Left lung (tissue), 4 donors: ENCODE measurements at regions not wholly inside any gene's neighbourhood (a gene's known extent, or its start where the extent isn't known, plus 50 kb on each side); places are given as distances from the start of the nearest gene placed in this dataset.

Source experiments
- ATAC-seq: fragments of 200-7000 bp; cut with Tn5 transposase; one replicate; pipeline ENCODE4 v1.9.1; 2020; ENCODE audit warnings: moderate library complexity
- DNase-seq, 4 donors: peaks; one replicate each; pipeline ENCODE4 v3.0.0-alpha.2; 2013 to 2020
- H3K27ac ChIP-seq, 2 donors: fragments of 200-600 bp; sonication (generic) in 1 of 2; one replicate each; pipeline versions ENCODE4 v1.5.0 to v1.8.0; 2020 to 2021
- H3K27me3 ChIP-seq, 2 donors: fragments of 200-600 bp; sonication (generic) in 1 of 2; one replicate each; pipeline versions ENCODE4 v1.5.0 to v1.8.0; 2020 to 2021
- H3K36me3 ChIP-seq, 2 donors: fragments of 200-600 bp; sonication (generic) in 1 of 2; one replicate each; pipeline versions ENCODE4 v1.5.0 to v1.8.0; 2020 to 2021
- H3K4me1 ChIP-seq, 2 donors: fragments of 200-600 bp; one replicate each; pipeline ENCODE4 v1.8.0; 2021
- H3K4me3 ChIP-seq, 2 donors: fragments of 200-600 bp; sonication (generic) in 1 of 2; one replicate each; pipeline versions ENCODE4 v1.5.0 to v1.8.0; 2020 to 2021; ENCODE audit warnings: mild to moderate bottlenecking in 1 of 2
- H3K9me3 ChIP-seq, 2 donors: fragments of 200-600 bp; sonication (generic) in 1 of 2; one replicate each; pipeline versions ENCODE4 v1.5.0 to v1.8.0; 2020 to 2021
- intact Hi-C, 2 donors: fragments of 100-400 bp; cut with DNase I; formaldehyde crosslinking; loops; one replicate each; pipeline versions ENCODE4 v1.11.2 to v1.14.2; 2022
- TF ChIP-seq, protein P1 (sequence below), 2 donors: fragments of 200-600 bp; sonication (generic) in 1 of 2; IDR thresholded peaks; one replicate each; pipeline versions ENCODE4 v1.5.0 to v1.8.0; 2021; ENCODE audit warnings: antibody characterized with exemption in 2 of 2
- donor health status: DM: no; HTN: yes; CAD: no.
- donor health status: DM: no; HTN: no; CAD: no.

DNA sequence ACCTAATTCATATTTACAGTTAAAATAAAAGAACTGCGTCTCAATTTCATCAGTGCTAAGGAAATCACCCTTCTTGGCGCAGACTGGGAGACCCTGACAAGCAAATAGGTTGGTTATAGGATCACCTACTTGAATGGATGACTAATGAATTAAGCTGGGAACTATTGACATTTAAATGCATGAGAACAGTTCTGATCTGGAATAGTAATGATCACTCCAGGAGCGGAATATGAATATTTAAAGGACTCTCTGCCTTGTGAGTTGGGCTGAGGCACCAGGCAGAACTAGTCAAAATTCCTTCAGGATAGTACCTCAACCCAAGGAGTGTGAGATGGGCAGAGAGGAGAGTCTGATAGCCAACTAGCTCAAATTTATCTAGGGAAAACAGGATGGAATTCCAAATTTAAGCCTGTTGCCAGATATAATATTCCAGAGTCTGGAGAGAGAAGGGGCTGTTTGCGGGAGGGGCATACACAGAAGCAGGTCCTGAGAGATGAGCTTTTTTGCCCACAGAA, 364.4 kb downstream of the CSNK1G3 start:
- Histone ChIP-seq H3K9me3 (no peaks in the 10 kb centered on the region), H3K4me1 (peaks cover 7 to 14% of the 10 kb centered on the region in 2 donors), H3K27ac (no peak overlapping the region), H3K36me3 (no peaks in the 10 kb centered on the region), H3K4me3 (no peak overlapping the region), H3K27me3 (no peaks in the 10 kb centered on the region)
- DNase-seq (no peak), ATAC-seq (no peak)
- intact Hi-C loops = no loop called here
- TF ChIP-seq, protein P1, sequence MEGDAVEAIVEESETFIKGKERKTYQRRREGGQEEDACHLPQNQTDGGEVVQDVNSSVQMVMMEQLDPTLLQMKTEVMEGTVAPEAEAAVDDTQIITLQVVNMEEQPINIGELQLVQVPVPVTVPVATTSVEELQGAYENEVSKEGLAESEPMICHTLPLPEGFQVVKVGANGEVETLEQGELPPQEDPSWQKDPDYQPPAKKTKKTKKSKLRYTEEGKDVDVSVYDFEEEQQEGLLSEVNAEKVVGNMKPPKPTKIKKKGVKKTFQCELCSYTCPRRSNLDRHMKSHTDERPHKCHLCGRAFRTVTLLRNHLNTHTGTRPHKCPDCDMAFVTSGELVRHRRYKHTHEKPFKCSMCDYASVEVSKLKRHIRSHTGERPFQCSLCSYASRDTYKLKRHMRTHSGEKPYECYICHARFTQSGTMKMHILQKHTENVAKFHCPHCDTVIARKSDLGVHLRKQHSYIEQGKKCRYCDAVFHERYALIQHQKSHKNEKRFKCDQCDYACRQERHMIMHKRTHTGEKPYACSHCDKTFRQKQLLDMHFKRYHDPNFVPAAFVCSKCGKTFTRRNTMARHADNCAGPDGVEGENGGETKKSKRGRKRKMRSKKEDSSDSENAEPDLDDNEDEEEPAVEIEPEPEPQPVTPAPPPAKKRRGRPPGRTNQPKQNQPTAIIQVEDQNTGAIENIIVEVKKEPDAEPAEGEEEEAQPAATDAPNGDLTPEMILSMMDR (IDR thresholded peaks at IDR 0.05) = no peak

DNA sequence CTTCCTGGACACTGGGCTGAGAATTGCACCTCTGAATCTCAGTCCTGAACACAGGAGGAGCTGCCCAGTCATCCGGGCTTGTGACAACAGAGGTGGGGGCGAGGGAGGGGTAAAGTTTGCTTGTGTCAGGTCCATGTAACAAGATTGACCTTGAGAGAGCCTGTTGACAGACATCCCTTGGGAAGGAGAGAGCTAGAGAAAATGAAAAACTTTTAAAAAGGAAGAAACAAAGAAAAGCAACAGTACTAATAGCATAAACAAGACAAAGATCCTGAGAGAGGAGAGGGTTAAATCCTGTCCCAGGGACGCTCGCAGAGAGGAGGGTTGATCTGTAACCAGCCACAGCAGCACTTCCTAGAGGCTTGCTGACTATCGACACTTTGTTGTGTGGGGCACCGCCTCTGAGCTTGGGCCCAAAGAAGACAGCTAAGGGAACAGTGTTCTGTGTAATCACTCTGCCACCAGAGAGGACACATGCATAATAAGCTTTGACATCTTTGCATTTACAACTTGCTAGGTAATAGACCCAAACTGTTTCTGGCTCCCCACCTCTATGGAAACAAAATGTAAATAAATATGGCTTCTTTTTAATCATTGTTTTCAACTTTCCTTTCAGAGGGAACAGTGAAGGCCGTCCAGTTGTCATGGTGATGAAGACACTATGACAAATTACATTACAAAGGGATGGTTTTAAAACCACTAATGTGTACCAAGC, 363.7 kb downstream of the CSNK1G3 start:
- H3K4me1 ChIP-seq = peaks cover 7 to 14% of the 10 kb centered on the region in 2 donors
- ATAC-seq (peak; percentile 32), DNase-seq (no peak)
- H3K9me3 ChIP-seq = no peaks in the 10 kb centered on the region
- intact Hi-C loops = no loop called here
- H3K27ac ChIP-seq = no peak overlapping the region
- H3K27me3 ChIP-seq = no peaks in the 10 kb centered on the region
- TF ChIP-seq, protein P1 (IDR thresholded peaks at IDR 0.05) = no peak
- H3K36me3 ChIP-seq = no peaks in the 10 kb centered on the region
- H3K4me3 ChIP-seq = no peak overlapping the region

DNA sequence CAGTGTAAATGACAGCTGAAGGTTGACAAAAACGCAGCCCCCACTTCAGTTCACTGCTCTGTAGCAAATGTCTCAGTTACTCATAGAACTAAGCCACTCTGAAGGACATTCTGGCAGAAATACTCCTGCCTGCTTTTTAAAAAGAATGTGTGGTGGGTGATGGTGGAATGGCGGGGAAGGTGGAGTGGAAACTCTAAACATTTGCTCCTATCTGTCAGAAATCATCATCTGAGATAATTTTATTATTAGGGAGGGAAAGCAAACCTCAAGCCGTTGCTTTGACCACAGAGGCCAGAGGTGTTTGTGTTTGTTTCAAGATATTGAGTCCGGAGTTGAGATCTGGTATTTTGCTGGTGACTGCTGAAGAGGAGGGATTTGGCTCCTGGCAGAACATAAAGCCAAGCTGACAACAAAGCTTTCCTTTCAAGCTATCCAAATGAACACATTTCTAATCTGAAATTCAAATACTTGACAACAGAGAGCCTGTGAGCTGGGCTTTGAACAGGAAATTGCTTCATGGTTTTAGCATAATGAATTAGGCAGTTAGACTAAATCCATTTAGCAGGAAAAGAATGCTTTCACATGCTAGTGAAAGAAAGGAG, 362.7 kb downstream of the CSNK1G3 start:
- H3K27ac ChIP-seq = no peak overlapping the region
- ATAC-seq = peak; percentile 65
- H3K9me3 ChIP-seq = no peaks in the 10 kb centered on the region
- intact Hi-C loops = no loop called here
- H3K36me3 ChIP-seq = no peaks in the 10 kb centered on the region
- peak in 2 of 4 donors; percentile 46 for DNase-seq
- TF ChIP-seq, protein P1 (IDR thresholded peaks at IDR 0.05) = no peak
- H3K4me1 ChIP-seq = peaks cover 7 to 14% of the 10 kb centered on the region in 2 donors
- no peak overlapping the region for H3K4me3 ChIP-seq
- H3K27me3 ChIP-seq = no peaks in the 10 kb centered on the region

DNA sequence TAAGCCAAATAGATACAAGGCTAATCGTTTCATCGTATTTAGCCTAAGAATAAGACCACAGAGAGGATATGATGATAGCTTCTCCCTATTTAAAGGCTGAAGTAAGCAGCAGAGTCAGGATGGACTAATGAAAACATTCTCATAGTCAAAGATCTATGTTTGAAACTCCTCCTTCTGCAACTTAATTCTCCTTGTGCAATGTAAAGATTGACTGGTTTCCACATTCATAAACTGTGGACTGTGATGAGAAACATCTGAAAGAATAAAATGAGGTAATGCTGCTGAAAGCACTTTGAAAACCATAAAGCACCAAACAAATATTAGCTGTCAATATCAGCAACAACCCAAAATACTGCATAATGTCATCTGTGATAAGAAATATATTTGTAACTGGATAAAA, 361.9 kb downstream of the CSNK1G3 start:
- H3K4me1 ChIP-seq = peaks cover 7 to 14% of the 10 kb centered on the region in 2 donors
- intact Hi-C loops = no loop called here
- no peak overlapping the region for H3K4me3 ChIP-seq
- no peak overlapping the region for H3K27ac ChIP-seq
- TF ChIP-seq, protein P1 (IDR thresholded peaks at IDR 0.05) = no peak
- no peaks in the 10 kb centered on the region for H3K36me3 ChIP-seq
- no peaks in the 10 kb centered on the region for H3K27me3 ChIP-seq
- no peaks in the 10 kb centered on the region for H3K9me3 ChIP-seq
- ATAC-seq = no peak
- no peak for DNase-seq

DNA sequence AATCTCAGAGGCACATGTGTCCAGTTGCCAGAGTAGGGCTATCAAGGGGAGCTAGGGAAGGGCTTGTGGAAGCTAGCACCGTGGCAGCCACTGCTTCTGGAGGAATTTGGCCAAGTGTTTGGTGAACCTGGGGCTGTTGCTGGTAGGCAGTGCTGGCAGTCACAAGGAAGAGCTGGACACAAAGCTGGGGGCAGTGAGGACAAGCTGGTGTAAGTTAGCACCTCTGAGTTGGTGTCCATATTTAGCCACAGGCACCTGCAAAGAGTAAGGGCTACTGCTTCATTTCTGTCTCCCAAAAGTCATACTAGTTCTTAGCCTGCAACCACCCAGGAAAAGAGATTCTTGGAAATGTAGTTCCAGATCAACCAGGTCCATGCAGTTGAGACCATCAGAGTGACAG, 359.4 kb downstream of the CSNK1G3 start:
- no peak overlapping the region for H3K27ac ChIP-seq
- H3K36me3 ChIP-seq = no peaks in the 10 kb centered on the region
- ATAC-seq = no peak
- DNase-seq = no peak
- H3K4me3 ChIP-seq = no peak overlapping the region
- H3K9me3 ChIP-seq = no peaks in the 10 kb centered on the region
- TF ChIP-seq, protein P1 (IDR thresholded peaks at IDR 0.05) = no peak
- intact Hi-C loops = no loop called here
- peaks cover 7 to 14% of the 10 kb centered on the region in 2 donors for H3K4me1 ChIP-seq
- no peaks in the 10 kb centered on the region for H3K27me3 ChIP-seq
